COLO668 (cell line): ENCODE measurements at regions not wholly inside any gene's neighbourhood (a gene's known extent, or its start where the extent isn't known, plus 50 kb on each side); places are given as distances from the start of the nearest gene placed in this dataset.
"Not testable (repeated sequence)": the region's sequence is repeated elsewhere in the genome, so short reads cannot be mapped to it uniquely, and the experiment has no call there.

ENCODE experiments used
- DNase-seq: peaks from one replicate; lab custom pipeline; 2025; ENCODE audit not compliant: unreplicated experiment; lab: John Stamatoyannopoulos, UW

GRCh38 chr18:42306594-42306980, 351.6 kb downstream of the PIK3C3 start:
- no peak for DNase-seq

- no peak for DNase-seq
Observed at GRCh38 chr18:42310956-42311355, 355.9 kb downstream of the PIK3C3 start.

GRCh38 chr18:42326752-42327151, 371.7 kb downstream of the PIK3C3 start:
- DNase-seq: no peak

GRCh38 chr18:42328931-42329330, 373.9 kb downstream of the PIK3C3 start:
- no peak for DNase-seq

- DNase-seq: no peak
Observed at GRCh38 chr18:42330296-42330695, 375.3 kb downstream of the PIK3C3 start.

GRCh38 chr18:42333558-42333957, 378.5 kb downstream of the PIK3C3 start:
- no peak for DNase-seq

- no peak for DNase-seq
Observed at GRCh38 chr18:42334931-42335330, 379.9 kb downstream of the PIK3C3 start.

GRCh38 chr18:42336139-42336538, 381.1 kb downstream of the PIK3C3 start:
- no peak for DNase-seq

- not testable (repeated sequence) for DNase-seq
Observed at GRCh38 chr18:42337337-42337736, 382.3 kb downstream of the PIK3C3 start.

GRCh38 chr18:42338683-42339082, 383.6 kb downstream of the PIK3C3 start:
- no peak for DNase-seq

- no peak for DNase-seq
Observed at GRCh38 chr18:42339372-42339771, 384.3 kb downstream of the PIK3C3 start.

GRCh38 chr18:42340423-42341009, 385.5 kb downstream of the PIK3C3 start:
- no peak for DNase-seq

- no peak for DNase-seq
Observed at GRCh38 chr18:42341423-42341822, 386.4 kb downstream of the PIK3C3 start.

- DNase-seq: no peak
Observed at GRCh38 chr18:42348722-42349121, 393.7 kb downstream of the PIK3C3 start.

GRCh38 chr18:42351455-42351854, 396.4 kb downstream of the PIK3C3 start:
- DNase-seq: no peak

GRCh38 chr18:42360716-42361115, 405.7 kb downstream of the PIK3C3 start:
- no peak for DNase-seq

- DNase-seq: no peak
Observed at GRCh38 chr18:42363446-42364441, 408.7 kb downstream of the PIK3C3 start.

GRCh38 chr18:42364766-42365165, 409.7 kb downstream of the PIK3C3 start:
- DNase-seq: no peak

GRCh38 chr18:42365591-42365990, 410.6 kb downstream of the PIK3C3 start:
- DNase-seq: no peak

GRCh38 chr18:42373584-42373983, 418.6 kb downstream of the PIK3C3 start:
- DNase-seq: no peak

- DNase-seq: no peak
Observed at GRCh38 chr18:42374961-42375360, 419.9 kb downstream of the PIK3C3 start.

GRCh38 chr18:42378854-42379253, 423.8 kb downstream of the PIK3C3 start:
- DNase-seq: not testable (repeated sequence)
